GM21526 (cell line): ENCODE measurements at regions not wholly inside any gene's neighbourhood (a gene's known extent, or its start where the extent isn't known, plus 50 kb on each side); places are given as distances from the start of the nearest gene placed in this dataset.
"Not testable (repeated sequence)": the region's sequence is repeated elsewhere in the genome, so short reads cannot be mapped to it uniquely, and the experiment has no call there.

Source experiments
- ATAC-seq: cut with Tn5 transposase; IDR thresholded peaks from one replicate; pipeline ENCODE4 v1.9.1; 2021; ENCODE audit warnings: moderate library complexity; ENCODE audit not compliant: unreplicated experiment, low FRiP score

DNA sequence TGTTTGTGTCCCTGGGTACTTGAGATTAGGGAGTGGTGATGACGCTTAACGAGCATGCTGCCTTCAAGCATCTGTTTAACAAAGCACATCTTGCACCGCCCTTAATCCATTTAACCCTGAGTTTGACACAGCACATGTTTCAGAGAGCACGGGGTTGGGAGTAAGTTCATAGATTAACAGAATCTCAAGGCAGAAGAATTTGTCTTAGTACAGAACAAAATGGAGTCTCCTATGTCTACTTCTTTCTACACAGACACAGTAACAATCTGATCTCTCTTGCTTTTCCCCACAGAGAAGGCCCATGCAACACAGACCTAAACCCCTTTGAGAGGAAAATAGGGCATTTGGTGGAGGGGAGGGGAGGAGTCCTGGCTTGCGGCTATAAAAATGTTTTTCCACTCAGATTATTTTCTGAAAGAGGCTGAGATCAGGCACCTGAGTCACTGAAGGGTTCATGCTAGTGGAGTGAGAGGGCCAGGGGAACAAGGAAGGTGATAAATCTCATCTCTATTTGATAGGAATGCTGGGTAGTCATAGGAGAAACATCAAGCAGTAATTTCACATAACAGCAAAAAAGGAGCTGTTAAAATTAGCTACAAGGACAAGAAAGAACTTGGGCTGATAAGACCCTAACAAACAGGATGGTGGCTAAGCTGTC lies 136.9 kb downstream of the OR2B2 start:
- not testable (repeated sequence) for ATAC-seq

- not testable (repeated sequence) for ATAC-seq
These were observed 138.0 kb downstream of the OR2B2 start for GRCh38 chr6:27774264-27774600.

- ATAC-seq: not testable (repeated sequence)
These were observed 138.5 kb downstream of the OR2B2 start for GRCh38 chr6:27773542-27774263.

GRCh38 chr6:27772261-27773001 lies 139.8 kb downstream of the OR2B2 start:
- ATAC-seq: peak; percentile 69

GRCh38 chr6:27771235-27771634 lies 141.0 kb downstream of the OR2B2 start:
- ATAC-seq: no peak

- no peak for ATAC-seq
These were observed 141.5 kb downstream of the OR2B2 start for GRCh38 chr6:27770724-27771123.

- ATAC-seq: no peak
These were observed 143.6 kb downstream of the OR2B2 start for GRCh38 chr6:27768556-27768955.

- no peak for ATAC-seq
These were observed 144.3 kb downstream of the OR2B2 start for GRCh38 chr6:27767851-27768250.

DNA sequence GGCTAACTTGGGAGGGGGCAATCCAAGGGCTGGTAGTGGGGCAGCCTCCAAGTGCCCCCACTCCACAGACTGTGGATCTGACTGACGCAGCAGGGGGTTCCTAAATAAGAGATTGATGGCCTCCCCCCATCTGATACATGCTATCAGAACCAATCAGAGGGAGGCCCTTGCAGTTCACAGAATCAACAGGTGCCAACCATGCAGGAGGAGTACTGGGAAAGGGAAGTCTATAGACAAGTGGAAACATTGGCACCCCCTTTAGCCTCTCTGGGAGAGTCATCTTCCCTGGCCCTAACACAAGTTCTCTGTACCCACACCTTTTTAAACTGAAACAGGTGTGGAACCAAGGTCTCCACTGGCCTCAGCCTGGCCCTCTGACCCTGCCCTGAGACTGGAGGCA lies 145.8 kb downstream of the OR2B2 start:
- no peak for ATAC-seq

- ATAC-seq: no peak
These were observed 147.1 kb downstream of the OR2B2 start for GRCh38 chr6:27765028-27765590.

- no peak for ATAC-seq
These were observed 150.8 kb downstream of the OR2B2 start for GRCh38 chr6:27761391-27761790.

DNA sequence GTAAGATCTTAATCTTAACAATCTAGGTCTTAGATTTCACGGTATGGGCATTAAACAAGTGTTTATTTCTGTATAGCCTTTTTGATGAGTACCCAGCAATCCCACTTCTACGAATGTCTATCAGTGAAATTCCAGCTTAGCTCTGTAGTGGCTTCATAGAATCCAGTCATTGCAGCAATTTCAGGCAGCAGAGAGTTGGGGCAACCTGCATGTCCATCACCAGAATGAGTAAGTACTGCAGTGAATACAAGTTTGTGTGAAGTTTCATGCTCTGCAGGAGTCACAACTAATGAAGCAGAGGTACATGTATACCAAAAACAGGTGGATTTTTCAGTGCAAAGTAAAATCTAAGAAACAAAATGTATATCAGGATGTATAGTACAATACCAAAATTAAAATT lies 151.7 kb downstream of the OR2B2 start:
- ATAC-seq: no peak

DNA sequence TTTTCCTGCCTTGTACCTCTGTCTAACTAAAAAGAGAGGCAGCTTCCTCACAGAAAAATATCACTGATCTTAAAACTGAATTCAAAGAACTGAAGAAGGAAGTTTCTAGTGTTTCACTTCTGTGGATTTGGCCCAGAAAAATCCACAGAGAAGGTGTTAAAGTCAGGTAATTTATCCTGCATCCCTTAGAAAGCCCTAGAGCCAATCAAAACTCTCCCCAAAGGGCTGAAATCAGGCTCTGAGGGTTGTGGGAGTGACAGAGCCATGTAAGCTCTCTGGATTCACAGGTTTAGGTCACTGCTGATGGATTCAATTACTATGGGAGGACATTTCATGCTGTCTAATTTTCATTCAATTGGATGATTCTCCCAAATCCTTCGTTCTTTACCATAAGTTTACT lies 152.3 kb downstream of the OR2B2 start:
- no peak for ATAC-seq

- no peak for ATAC-seq
These were observed 153.7 kb downstream of the OR2B2 start for GRCh38 chr6:27758491-27758890.

DNA sequence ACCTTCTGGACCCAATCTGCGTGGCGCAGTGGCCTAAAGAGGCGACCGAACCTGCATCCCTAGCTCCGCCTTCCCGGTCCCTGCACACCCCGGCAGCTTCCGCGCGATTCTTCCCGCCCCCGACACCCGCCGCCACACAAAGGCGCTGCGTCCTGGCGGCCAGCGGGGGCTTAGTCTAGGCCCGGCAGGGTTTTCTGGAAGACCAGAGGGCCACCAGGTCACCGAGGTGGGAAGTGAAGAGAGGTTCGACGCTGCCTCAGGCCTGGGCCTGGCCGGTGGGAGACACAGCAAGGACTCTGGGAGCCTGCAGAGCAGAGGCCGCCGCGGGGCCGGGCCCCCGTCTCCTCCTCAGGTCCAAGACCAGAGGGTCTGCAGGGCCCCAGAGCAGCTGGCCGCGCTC lies 154.9 kb downstream of the OR2B2 start:
- no peak for ATAC-seq

- ATAC-seq: no peak
These were observed 156.4 kb downstream of the OR2B2 start for GRCh38 chr6:27755768-27756167.

- no peak for ATAC-seq
These were observed 157.8 kb downstream of the OR2B2 start for GRCh38 chr6:27754408-27754782.

GRCh38 chr6:27753668-27754407 lies 158.4 kb downstream of the OR2B2 start:
- ATAC-seq: peak; percentile 52

GRCh38 chr6:27752038-27752885 lies 159.9 kb downstream of the OR2B2 start:
- ATAC-seq: no peak

DNA sequence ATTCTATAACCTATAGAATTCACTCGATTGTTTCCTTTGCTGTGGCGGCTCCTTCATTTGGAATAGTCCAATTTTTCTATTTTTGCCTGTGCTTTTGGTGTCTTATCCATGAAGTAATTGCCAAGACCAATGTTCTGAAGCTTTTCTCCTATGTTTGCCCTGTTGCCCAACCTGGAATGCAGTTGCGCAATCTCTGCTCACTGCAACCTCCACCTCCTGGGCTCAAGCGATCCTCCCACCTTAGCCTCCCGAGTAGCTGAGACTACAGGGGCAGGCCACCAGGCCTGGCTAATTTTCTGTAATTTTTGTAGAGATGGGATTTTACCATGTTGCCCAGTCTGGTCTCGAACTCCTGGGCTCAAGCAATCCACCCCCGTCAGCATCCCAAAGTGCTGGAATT lies 163.5 kb downstream of the OR2B2 start:
- ATAC-seq: no peak
